A549 (cell line): ENCODE measurements at regions not wholly inside any gene's neighbourhood (a gene's known extent, or its start where the extent isn't known, plus 50 kb on each side); places are given as distances from the start of the nearest gene placed in this dataset.

Experiments used
- EHMT2 ChIP-seq: fragments of 200-600 bp; sonication (generic); IDR thresholded peaks from 2 replicates; pipeline ENCODE4 v1.6.1; 2016; ENCODE audit warnings: antibody characterized with exemption, low read depth, mild to moderate bottlenecking, moderate library complexity
- EP300 ChIP-seq, 2 experiments: fragments of >200 bp; sonication (Bioruptor Twin); formaldehyde crosslinking; IDR thresholded peaks; 2 replicates in 1 of 2; 3 replicates in 1 of 2; pipeline ENCODE4 v1.6.1; 2016 to 2017
- JUNB ChIP-seq: fragments of >200 bp; sonication (Bioruptor Twin); formaldehyde crosslinking; IDR thresholded peaks from 2 replicates; pipeline ENCODE4 v1.6.1; 2016
- KDM1A ChIP-seq: fragments of 200-600 bp; sonication (generic); IDR thresholded peaks from 2 replicates; pipeline ENCODE4 v1.6.1; 2016; ENCODE audit warnings: low read depth, mild to moderate bottlenecking
- MAZ ChIP-seq: fragments of 150-350 bp; IDR thresholded peaks from 2 replicates; pipeline ENCODE4 v1.6.1; 2014; ENCODE audit warnings: antibody characterized with exemption, low read depth, low read length, borderline replicate concordance
- PHF8 ChIP-seq: fragments of 200-600 bp; sonication (generic); IDR thresholded peaks from 2 replicates; pipeline ENCODE4 v1.6.1; 2016; ENCODE audit warnings: low read depth, mild to moderate bottlenecking, antibody characterized with exemption, moderate library complexity, borderline replicate concordance
- POLR2A ChIP-seq: IDR thresholded peaks from 2 replicates; pipeline ENCODE4 v1.6.1; 2012; ENCODE audit warnings: mild to moderate bottlenecking, low read length
- TFCP2L1 ChIP-seq: fragments of 250-450 bp; sonication (Bioruptor Pico); IDR thresholded peaks from 2 replicates; pipeline ENCODE4 v1.5.0; 2021; ENCODE audit warnings: mild to moderate bottlenecking
- ZFP36 ChIP-seq: fragments of 450-650 bp; IDR thresholded peaks from 2 replicates; pipeline ENCODE4 v1.6.1; 2014; ENCODE audit warnings: borderline replicate concordance; ENCODE audit not compliant: partially characterized antibody
- TF ChIP-seq, protein P1 (sequence below): fragments of >200 bp; sonication (Bioruptor Twin); formaldehyde crosslinking; IDR thresholded peaks from 3 replicates; pipeline ENCODE4 v1.5.1; 2016

- TF ChIP-seq, protein P1, sequence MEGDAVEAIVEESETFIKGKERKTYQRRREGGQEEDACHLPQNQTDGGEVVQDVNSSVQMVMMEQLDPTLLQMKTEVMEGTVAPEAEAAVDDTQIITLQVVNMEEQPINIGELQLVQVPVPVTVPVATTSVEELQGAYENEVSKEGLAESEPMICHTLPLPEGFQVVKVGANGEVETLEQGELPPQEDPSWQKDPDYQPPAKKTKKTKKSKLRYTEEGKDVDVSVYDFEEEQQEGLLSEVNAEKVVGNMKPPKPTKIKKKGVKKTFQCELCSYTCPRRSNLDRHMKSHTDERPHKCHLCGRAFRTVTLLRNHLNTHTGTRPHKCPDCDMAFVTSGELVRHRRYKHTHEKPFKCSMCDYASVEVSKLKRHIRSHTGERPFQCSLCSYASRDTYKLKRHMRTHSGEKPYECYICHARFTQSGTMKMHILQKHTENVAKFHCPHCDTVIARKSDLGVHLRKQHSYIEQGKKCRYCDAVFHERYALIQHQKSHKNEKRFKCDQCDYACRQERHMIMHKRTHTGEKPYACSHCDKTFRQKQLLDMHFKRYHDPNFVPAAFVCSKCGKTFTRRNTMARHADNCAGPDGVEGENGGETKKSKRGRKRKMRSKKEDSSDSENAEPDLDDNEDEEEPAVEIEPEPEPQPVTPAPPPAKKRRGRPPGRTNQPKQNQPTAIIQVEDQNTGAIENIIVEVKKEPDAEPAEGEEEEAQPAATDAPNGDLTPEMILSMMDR = no peak
- TF ChIP-seq POLR2A (no peak), TFCP2L1 (no peak), ZFP36 (no peak), EP300 (IDR thresholded peaks at IDR 0.05) (no peak), EHMT2 (no peak), JUNB (no peak), PHF8 (no peak), KDM1A (no peak), MAZ (no peak)
Measured at GRCh38 chr16:11414815-11415775, 69.8 kb downstream of the RMI2 start.
